ENCODE measurements at regions not wholly inside any gene's neighbourhood (a gene's known extent, or its start where the extent isn't known, plus 50 kb on each side); places are given as distances from the start of the nearest gene placed in this dataset.

GRCh38 chr1:175793617-175794016, 50.2 kb upstream of the TNR start:
- Histone ChIP-seq H4K8ac (ENCODE audit: extremely low read depth, insufficient read depth, low read length) (no peak overlapping the region), H3K23ac (ENCODE audit: insufficient read length) (no peak overlapping the region), H3K79me1 (ENCODE audit: low read depth, low read length) (no peaks in the 10 kb centered on the region), H3K56ac (replicated peaks; ENCODE audit: insufficient read length, low read depth, low read length) (no peak overlapping the region), H3K14ac (ENCODE audit: insufficient read length) (no peak overlapping the region), H2BK120ac (replicated peaks; ENCODE audit: low read depth, low read length) (no peak overlapping the region), H3K36me3 (ENCODE audit: control insufficient read depth in 2 of 4, insufficient read depth in 4 of 4, low read length in 3 of 4) (no peaks in the 10 kb centered on the region), H3K9me3 (ENCODE audit: insufficient read depth in 2 of 2, low read depth in 1 of 2, low read length in 1 of 2) (no peaks in the 10 kb centered on the region), H2AK5ac (ENCODE audit: low read depth, low read length) (no peak overlapping the region), H4K20me1 (replicated peaks in 1 of 2; ENCODE audit: control insufficient read depth in 1 of 2, insufficient read depth in 2 of 2, low read length in 2 of 2) (no peaks in the 10 kb centered on the region), H3K4me3 (ENCODE audit: extremely low read depth in 1 of 4, insufficient read depth in 2 of 4, low read depth in 3 of 4, low read length in 4 of 4) (no peak overlapping the region), H3K27ac (ENCODE audit: low read depth, low read length) (no peak overlapping the region), H4K5ac (ENCODE audit: insufficient read length, low read depth, low read length) (no peak overlapping the region), H3K79me2 (ENCODE audit: control insufficient read depth in 1 of 2, insufficient read depth in 2 of 2, low read length in 2 of 2) (no peaks in the 10 kb centered on the region), H3K18ac (ENCODE audit: extremely low read depth, low read length) (no peak overlapping the region), H3K4me1 (replicated peaks in 1 of 4; ENCODE audit: control insufficient read depth in 3 of 4, insufficient read depth in 4 of 4, low read length in 3 of 4) (peaks cover 0 to 6% (median 3%) of the 10 kb centered on the region in 4 experiments; a peak in 4 of 7 replicates), H3K9ac (replicated peaks in 1 of 4; ENCODE audit: extremely low read depth in 1 of 4, low read depth in 3 of 4, low read length in 3 of 4) (no peak overlapping the region), H2BK5ac (ENCODE audit: low read depth, low read length) (no peak overlapping the region), H2AFZ (ENCODE audit: low read length) (no peak overlapping the region), H3K27me3 (replicated peaks in 1 of 4; ENCODE audit: control insufficient read depth in 3 of 4, extremely low read depth in 1 of 4, insufficient read depth in 3 of 4, low read length in 3 of 4) (no peaks in the 10 kb centered on the region), H2BK20ac (ENCODE audit: low read length) (no peak overlapping the region), H2BK15ac (ENCODE audit: low read length) (no peak overlapping the region), H4K91ac (replicated peaks; ENCODE audit: insufficient read length, low read length) (no peak overlapping the region), H3K4me2 (ENCODE audit: insufficient read depth in 1 of 2, low read depth in 2 of 2, low read length in 2 of 2) (no peak overlapping the region), H3K4ac (replicated peaks; ENCODE audit: insufficient read length, low read depth, low read length) (no peak overlapping the region), H3K23me2 (ENCODE audit: low read depth, low read length) (no peaks in the 10 kb centered on the region), H2BK12ac (ENCODE audit: low read depth, low read length) (no peak overlapping the region)
- ChIA-PET CTCF (ENCODE audit: partially characterized antibody) (interaction anchor here (1.0 to 1.4 kb wide), 3 partner anchors 9 to 36 kb away, joined by 3 to 5 read pairs (median 3); no protein-coding TSS in a partner anchor), POLR2A (ENCODE audit: partially characterized antibody) (no interaction called here)
- no peak for TF ChIP-seq MAFK (IDR thresholded peaks at IDR 0.05; ENCODE audit: low read depth, low read length)
- no peak for TF ChIP-seq GABPA (IDR thresholded peaks at IDR 0.05; ENCODE audit: borderline replicate concordance, insufficient read depth, low read length)
- no peak for TF ChIP-seq POLR2A (IDR thresholded peaks at IDR 0.05; ENCODE audit: control extremely low read depth in 1 of 2, low read depth in 2 of 2, low read length in 2 of 2)
- no peak for TF ChIP-seq NRF1 (IDR thresholded peaks at IDR 0.05; ENCODE audit: low read depth, low read length)
- FAIRE-seq = no peak
- DNase-seq (ENCODE audit: low read depth in 1 of 2, low spot score in 2 of 2) = no peak
